ENCODE measurements at regions not wholly inside any gene's neighbourhood (a gene's known extent, or its start where the extent isn't known, plus 50 kb on each side); places are given as distances from the start of the nearest gene placed in this dataset.

GRCh38 chr11:27573024-27573423 lies 66.5 kb upstream of the LIN7C start:
- TF ChIP-seq CTCF (IDR thresholded peaks at IDR 0.05; ENCODE audit: insufficient read depth, low read depth, low read length) (no peak), EZH2 (IDR thresholded peaks at IDR 0.05; ENCODE audit: insufficient read depth, low read length) (no peak)

Measured in astrocyte (in vitro differentiated cells and primary cell).